ENCODE measurements at regions not wholly inside any gene's neighbourhood (a gene's known extent, or its start where the extent isn't known, plus 50 kb on each side); places are given as distances from the start of the nearest gene placed in this dataset.

DNA sequence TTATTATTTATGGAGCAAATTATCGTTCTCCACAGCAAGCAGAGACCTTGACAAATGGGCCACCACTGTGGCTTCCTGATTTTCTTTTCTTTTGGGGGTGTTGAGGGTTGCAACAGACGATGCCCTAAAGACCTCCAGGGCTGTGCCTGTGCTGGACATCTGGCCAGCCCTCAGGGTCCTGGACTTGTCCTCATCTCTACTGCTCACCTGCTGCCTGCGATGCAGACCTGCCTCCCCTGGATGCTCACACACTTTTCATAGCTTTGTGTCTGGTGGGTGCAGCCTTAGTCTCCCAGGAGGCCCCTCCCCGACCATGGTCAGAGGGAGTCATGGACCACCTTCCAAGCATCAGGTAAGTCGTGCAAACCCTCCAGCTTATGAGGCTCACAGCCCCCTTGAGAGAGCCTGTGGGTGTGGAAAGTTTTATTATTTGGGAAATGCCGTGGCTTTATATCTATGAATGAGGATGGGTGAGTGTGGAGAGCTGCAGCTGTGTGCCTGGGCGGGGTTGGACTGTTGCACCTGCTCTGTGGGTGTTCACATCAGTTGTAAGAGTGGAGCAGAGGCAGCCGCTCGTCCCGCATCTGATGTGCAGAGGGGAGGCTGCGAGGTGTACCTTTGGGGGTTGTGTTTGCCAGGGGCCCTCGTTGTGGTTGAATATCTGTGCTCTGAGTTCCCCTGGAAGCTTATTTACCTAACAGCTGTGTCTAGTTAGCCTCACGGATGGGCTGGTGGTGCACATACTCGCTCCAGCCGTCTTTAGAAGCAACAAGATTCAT, 126.3 kb upstream of the IRX4 start:
- TF ChIP-seq, protein P1, sequence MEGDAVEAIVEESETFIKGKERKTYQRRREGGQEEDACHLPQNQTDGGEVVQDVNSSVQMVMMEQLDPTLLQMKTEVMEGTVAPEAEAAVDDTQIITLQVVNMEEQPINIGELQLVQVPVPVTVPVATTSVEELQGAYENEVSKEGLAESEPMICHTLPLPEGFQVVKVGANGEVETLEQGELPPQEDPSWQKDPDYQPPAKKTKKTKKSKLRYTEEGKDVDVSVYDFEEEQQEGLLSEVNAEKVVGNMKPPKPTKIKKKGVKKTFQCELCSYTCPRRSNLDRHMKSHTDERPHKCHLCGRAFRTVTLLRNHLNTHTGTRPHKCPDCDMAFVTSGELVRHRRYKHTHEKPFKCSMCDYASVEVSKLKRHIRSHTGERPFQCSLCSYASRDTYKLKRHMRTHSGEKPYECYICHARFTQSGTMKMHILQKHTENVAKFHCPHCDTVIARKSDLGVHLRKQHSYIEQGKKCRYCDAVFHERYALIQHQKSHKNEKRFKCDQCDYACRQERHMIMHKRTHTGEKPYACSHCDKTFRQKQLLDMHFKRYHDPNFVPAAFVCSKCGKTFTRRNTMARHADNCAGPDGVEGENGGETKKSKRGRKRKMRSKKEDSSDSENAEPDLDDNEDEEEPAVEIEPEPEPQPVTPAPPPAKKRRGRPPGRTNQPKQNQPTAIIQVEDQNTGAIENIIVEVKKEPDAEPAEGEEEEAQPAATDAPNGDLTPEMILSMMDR (IDR thresholded peaks at IDR 0.05; ENCODE audit: extremely low read depth in 1 of 2, insufficient read depth in 1 of 2, low read depth in 1 of 2, low read length in 2 of 2): no peak
- TF ChIP-seq POLR2A (IDR thresholded peaks at IDR 0.05; ENCODE audit: low read depth, low read length) (no peak), EZH2 (IDR thresholded peaks at IDR 0.05; ENCODE audit: borderline replicate concordance, low read depth, low read length, severe bottlenecking) (no peak), MYC (IDR thresholded peaks at IDR 0.05; ENCODE audit: low read depth, low read length) (no peak), POLR2AphosphoS5 (IDR thresholded peaks at IDR 0.05; ENCODE audit: insufficient read depth, low read depth, low read length) (no peak)

Measured in endothelial cell of umbilical vein (primary cell).